ENCODE measurements at regions not wholly inside any gene's neighbourhood (a gene's known extent, or its start where the extent isn't known, plus 50 kb on each side); places are given as distances from the start of the nearest gene placed in this dataset.

GRCh38 chr1:104702731-104703130, 953.0 kb downstream of the AMY1C start:
- peaks cover 28% of the 10 kb centered on the region for H3K9me3 Mint-ChIP-seq
- no peak for DNase-seq (ENCODE audit: low spot score)
- H3K4me1 Mint-ChIP-seq (ENCODE audit: low read depth): peaks cover 3% of the 10 kb centered on the region
- no peak overlapping the region for H3K4me3 Mint-ChIP-seq
- no peaks in the 10 kb centered on the region for H3K36me3 Mint-ChIP-seq (ENCODE audit: low read depth)
- H3K27me3 Mint-ChIP-seq (ENCODE audit: low read depth): no peaks in the 10 kb centered on the region
- no peak overlapping the region for H3K27ac Mint-ChIP-seq

- peaks cover 39% of the 10 kb centered on the region for H3K9me3 Mint-ChIP-seq
- peaks cover 3% of the 10 kb centered on the region for H3K4me1 Mint-ChIP-seq (ENCODE audit: low read depth)
- H3K36me3 Mint-ChIP-seq (ENCODE audit: low read depth): no peaks in the 10 kb centered on the region
- no peak overlapping the region for H3K4me3 Mint-ChIP-seq
- H3K27me3 Mint-ChIP-seq (ENCODE audit: low read depth): no peaks in the 10 kb centered on the region
- no peak overlapping the region for H3K27ac Mint-ChIP-seq
- no peak for DNase-seq (ENCODE audit: low spot score)
These were observed 957.0 kb downstream of the AMY1C start for GRCh38 chr1:104706631-104707147.

DNA sequence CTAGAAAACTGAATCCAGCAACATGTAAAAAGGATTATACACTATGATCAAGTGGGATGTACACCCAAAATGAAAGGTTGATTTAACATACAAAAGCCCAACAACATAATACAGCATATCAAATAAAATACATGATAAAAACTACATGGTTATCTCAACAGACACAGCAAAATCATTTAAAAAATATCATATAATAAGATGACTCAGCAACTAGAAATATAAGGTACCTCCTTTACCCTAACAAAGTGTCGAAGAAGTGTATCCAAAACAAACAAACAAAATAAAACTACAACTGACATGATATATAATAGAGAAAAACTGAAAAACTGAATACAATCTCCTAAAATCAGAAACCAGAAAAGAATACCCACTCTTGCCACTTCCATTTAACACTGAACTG, 969.1 kb downstream of the AMY1C start:
- H3K4me1 Mint-ChIP-seq (ENCODE audit: low read depth): no peaks in the 10 kb centered on the region
- no peak overlapping the region for H3K27ac Mint-ChIP-seq
- H3K9me3 Mint-ChIP-seq: peaks cover 25% of the 10 kb centered on the region
- H3K36me3 Mint-ChIP-seq (ENCODE audit: low read depth): no peaks in the 10 kb centered on the region
- H3K4me3 Mint-ChIP-seq: no peak overlapping the region
- H3K27me3 Mint-ChIP-seq (ENCODE audit: low read depth): no peaks in the 10 kb centered on the region
- DNase-seq (ENCODE audit: low spot score): no peak

- no peaks in the 10 kb centered on the region for H3K36me3 Mint-ChIP-seq (ENCODE audit: low read depth)
- DNase-seq (ENCODE audit: low spot score): no peak
- H3K27me3 Mint-ChIP-seq (ENCODE audit: low read depth): no peaks in the 10 kb centered on the region
- no peaks in the 10 kb centered on the region for H3K4me1 Mint-ChIP-seq (ENCODE audit: low read depth)
- no peak overlapping the region for H3K27ac Mint-ChIP-seq
- H3K4me3 Mint-ChIP-seq: no peak overlapping the region
- H3K9me3 Mint-ChIP-seq: peaks cover 31% of the 10 kb centered on the region
These were observed 971.0 kb downstream of the AMY1C start for GRCh38 chr1:104720741-104721140.

- no peaks in the 10 kb centered on the region for H3K27me3 Mint-ChIP-seq (ENCODE audit: low read depth)
- peaks cover 44% of the 10 kb centered on the region for H3K9me3 Mint-ChIP-seq
- no peaks in the 10 kb centered on the region for H3K36me3 Mint-ChIP-seq (ENCODE audit: low read depth)
- H3K4me3 Mint-ChIP-seq: no peak overlapping the region
- no peak for DNase-seq (ENCODE audit: low spot score)
- no peak overlapping the region for H3K27ac Mint-ChIP-seq
- H3K4me1 Mint-ChIP-seq (ENCODE audit: low read depth): no peaks in the 10 kb centered on the region
These were observed 977.2 kb downstream of the AMY1C start for GRCh38 chr1:104726917-104727316.

GRCh38 chr1:104733866-104734265, 984.2 kb downstream of the AMY1C start:
- DNase-seq (ENCODE audit: low spot score): no peak
- Mint-ChIP-seq H3K4me3 (no peak overlapping the region), H3K27me3 (ENCODE audit: low read depth) (no peaks in the 10 kb centered on the region), H3K9me3 (peaks cover 39% of the 10 kb centered on the region), H3K36me3 (ENCODE audit: low read depth) (no peaks in the 10 kb centered on the region), H3K4me1 (ENCODE audit: low read depth) (no peaks in the 10 kb centered on the region), H3K27ac (no peak overlapping the region)

DNA sequence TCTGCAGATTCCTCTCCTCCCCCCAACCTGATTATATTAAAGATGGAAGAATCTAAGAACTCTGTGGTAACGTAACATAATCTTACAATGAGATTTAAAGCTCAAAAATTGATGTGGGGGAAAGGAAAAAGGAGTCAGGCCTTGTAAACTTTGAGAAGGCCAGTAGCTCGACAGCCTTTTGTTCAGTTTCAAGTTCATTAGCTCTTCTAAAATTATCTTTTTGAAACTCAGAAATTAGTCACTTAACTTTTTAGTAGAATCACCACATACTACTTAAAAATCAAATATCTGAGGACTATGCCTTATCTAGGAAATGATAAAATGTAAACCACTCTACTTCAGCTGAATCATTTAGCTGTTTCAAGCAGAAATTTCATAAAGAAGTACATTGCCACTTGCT, 996.2 kb downstream of the AMY1C start:
- Mint-ChIP-seq H3K4me1 (ENCODE audit: low read depth) (no peaks in the 10 kb centered on the region), H3K27me3 (ENCODE audit: low read depth) (no peaks in the 10 kb centered on the region), H3K36me3 (ENCODE audit: low read depth) (no peaks in the 10 kb centered on the region), H3K9me3 (no peaks in the 10 kb centered on the region), H3K4me3 (no peak overlapping the region), H3K27ac (no peak overlapping the region)
- DNase-seq (ENCODE audit: low spot score): no peak

DNA sequence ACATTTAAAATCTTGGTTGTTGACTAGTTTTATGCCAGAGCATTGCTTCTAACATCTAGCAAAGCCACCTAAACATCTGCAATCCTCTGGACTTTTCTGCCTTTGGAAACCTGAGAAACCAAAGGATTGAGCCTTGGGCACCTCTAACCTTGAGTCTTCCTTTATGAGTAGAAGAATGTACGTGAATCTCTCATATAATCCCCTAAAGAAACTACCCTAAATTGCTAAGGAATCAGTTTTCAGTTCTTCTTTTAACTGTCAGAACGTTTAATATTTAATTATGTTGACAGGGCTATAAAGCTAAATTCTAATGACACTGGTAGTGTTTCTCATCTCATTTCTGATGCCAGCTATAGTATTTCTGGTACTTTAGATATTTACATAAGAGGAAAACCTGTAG, 997.3 kb downstream of the AMY1C start:
- Mint-ChIP-seq H3K4me1 (ENCODE audit: low read depth) (no peaks in the 10 kb centered on the region), H3K27me3 (ENCODE audit: low read depth) (no peaks in the 10 kb centered on the region), H3K9me3 (no peaks in the 10 kb centered on the region), H3K36me3 (ENCODE audit: low read depth) (no peaks in the 10 kb centered on the region), H3K27ac (no peak overlapping the region), H3K4me3 (no peak overlapping the region)
- no peak for DNase-seq (ENCODE audit: low spot score)

DNA sequence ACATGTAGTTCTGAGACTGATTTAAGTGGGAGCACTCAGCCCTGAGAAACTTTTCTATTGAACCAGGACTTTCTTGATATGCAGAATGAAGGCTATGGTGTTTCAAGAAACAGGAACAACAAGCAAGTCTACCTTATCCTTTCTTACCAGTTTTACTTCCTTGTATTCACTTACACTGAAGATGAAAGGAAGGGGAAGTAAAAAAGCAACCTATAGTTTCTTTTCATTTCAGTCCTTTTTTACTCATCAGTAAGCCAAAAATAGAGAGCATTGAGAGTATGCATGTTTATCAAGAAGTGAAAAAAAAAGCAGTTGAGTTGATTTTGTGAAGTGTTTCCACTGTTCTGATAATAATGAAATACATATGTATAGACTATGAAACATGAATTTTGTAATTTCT, 1010.3 kb downstream of the AMY1C start:
- no peak overlapping the region for H3K27ac Mint-ChIP-seq
- no peak overlapping the region for H3K4me3 Mint-ChIP-seq
- H3K9me3 Mint-ChIP-seq: peaks cover 10% of the 10 kb centered on the region
- no peak for DNase-seq (ENCODE audit: low spot score)
- H3K4me1 Mint-ChIP-seq (ENCODE audit: low read depth): no peaks in the 10 kb centered on the region
- H3K27me3 Mint-ChIP-seq (ENCODE audit: low read depth): no peaks in the 10 kb centered on the region
- H3K36me3 Mint-ChIP-seq (ENCODE audit: low read depth): no peaks in the 10 kb centered on the region

GRCh38 chr1:104761961-104762570, 1012.4 kb downstream of the AMY1C start:
- Mint-ChIP-seq H3K36me3 (ENCODE audit: low read depth) (no peaks in the 10 kb centered on the region), H3K9me3 (peaks cover 4% of the 10 kb centered on the region), H3K27ac (no peak overlapping the region), H3K27me3 (ENCODE audit: low read depth) (no peaks in the 10 kb centered on the region), H3K4me3 (no peak overlapping the region), H3K4me1 (ENCODE audit: low read depth) (no peaks in the 10 kb centered on the region)
- no peak for DNase-seq (ENCODE audit: low spot score)

DNA sequence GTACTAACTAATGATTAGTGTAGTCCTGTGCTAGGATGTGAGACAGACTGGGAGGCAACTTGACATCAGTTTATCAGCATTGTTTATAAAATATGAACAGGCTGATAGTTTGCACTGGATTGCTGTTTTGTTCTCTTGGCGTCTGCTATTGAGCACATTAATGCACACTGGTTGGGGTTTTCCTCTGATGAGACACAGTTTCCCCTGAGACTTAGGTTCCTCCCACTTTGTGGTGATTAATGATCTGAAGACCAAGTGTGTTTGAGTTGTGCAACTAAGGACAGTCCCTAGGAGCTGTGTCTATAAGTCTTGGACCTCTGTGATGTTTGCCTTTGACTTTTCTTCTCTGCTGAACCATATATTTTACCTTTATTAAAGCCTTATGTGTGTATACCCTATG, 1015.4 kb downstream of the AMY1C start:
- no peaks in the 10 kb centered on the region for H3K27me3 Mint-ChIP-seq (ENCODE audit: low read depth)
- H3K4me1 Mint-ChIP-seq (ENCODE audit: low read depth): no peaks in the 10 kb centered on the region
- H3K36me3 Mint-ChIP-seq (ENCODE audit: low read depth): no peaks in the 10 kb centered on the region
- H3K27ac Mint-ChIP-seq: no peak overlapping the region
- H3K4me3 Mint-ChIP-seq: no peak overlapping the region
- H3K9me3 Mint-ChIP-seq: no peaks in the 10 kb centered on the region
- DNase-seq (ENCODE audit: low spot score): no peak

GRCh38 chr1:104768466-104768865, 1018.8 kb downstream of the AMY1C start:
- H3K27ac Mint-ChIP-seq: no peak overlapping the region

DNA sequence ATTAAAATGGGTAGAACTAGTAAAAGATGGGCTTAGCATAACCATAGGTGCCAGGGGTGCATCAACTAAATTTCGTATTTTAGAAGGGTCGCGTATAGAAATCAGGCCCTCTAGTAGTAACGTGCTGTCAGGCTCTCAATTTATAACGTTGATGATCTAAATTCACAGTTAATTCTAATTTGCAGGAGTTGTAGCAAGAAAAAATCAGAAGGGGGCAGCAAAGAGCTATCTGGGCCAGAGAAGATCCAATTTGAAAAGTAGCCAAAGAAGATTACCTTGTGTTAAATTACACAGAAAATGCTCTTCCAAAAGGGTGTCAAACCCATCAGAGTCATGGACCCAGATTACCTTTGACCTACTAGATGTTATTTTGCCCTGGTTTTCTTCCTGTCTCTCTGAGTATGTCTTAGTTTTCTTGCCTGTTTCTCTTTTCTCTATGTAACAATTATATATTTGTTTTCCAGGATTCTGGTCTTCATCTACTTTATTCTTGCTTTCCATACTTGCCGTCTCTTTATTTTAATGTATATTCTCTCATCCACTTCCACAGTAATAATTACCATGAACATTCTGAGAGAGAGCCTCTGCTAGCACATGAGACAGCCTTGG, 1030.9 kb downstream of the AMY1C start:
- Mint-ChIP-seq H3K9me3 (no peaks in the 10 kb centered on the region), H3K27ac (no peak overlapping the region), H3K36me3 (ENCODE audit: low read depth) (no peaks in the 10 kb centered on the region), H3K27me3 (ENCODE audit: low read depth) (no peaks in the 10 kb centered on the region), H3K4me1 (ENCODE audit: low read depth) (no peaks in the 10 kb centered on the region), H3K4me3 (no peak overlapping the region)
- no peak for DNase-seq (ENCODE audit: low spot score)

More at GRCh38 chr1:104768466-104768865, 1018.8 kb downstream of the AMY1C start:
- Mint-ChIP-seq H3K4me3 (no peak overlapping the region), H3K4me1 (ENCODE audit: low read depth) (no peaks in the 10 kb centered on the region), H3K36me3 (ENCODE audit: low read depth) (no peaks in the 10 kb centered on the region), H3K9me3 (no peaks in the 10 kb centered on the region), H3K27me3 (ENCODE audit: low read depth) (no peaks in the 10 kb centered on the region)
- DNase-seq (ENCODE audit: low spot score): no peak

GRCh38 chr1:104785575-104786187, 1036.0 kb downstream of the AMY1C start:
- H3K27ac Mint-ChIP-seq: no peak overlapping the region

More at GRCh38 chr1:104785575-104786187, 1036.0 kb downstream of the AMY1C start:
- Mint-ChIP-seq H3K4me1 (ENCODE audit: low read depth) (no peaks in the 10 kb centered on the region), H3K27me3 (ENCODE audit: low read depth) (no peaks in the 10 kb centered on the region), H3K4me3 (no peak overlapping the region), H3K36me3 (ENCODE audit: low read depth) (no peaks in the 10 kb centered on the region), H3K9me3 (peaks cover 3% of the 10 kb centered on the region)
- no peak for DNase-seq (ENCODE audit: low spot score)

Data from T-helper 2 cell treated with Interferon-gamma antibody and Interleukin-4, amounts not matched to agents 5 μg/mL and 100 μg/mL, for 36 hours (primary cell).